ENCODE measurements at regions not wholly inside any gene's neighbourhood (a gene's known extent, or its start where the extent isn't known, plus 50 kb on each side); places are given as distances from the start of the nearest gene placed in this dataset.

DNA sequence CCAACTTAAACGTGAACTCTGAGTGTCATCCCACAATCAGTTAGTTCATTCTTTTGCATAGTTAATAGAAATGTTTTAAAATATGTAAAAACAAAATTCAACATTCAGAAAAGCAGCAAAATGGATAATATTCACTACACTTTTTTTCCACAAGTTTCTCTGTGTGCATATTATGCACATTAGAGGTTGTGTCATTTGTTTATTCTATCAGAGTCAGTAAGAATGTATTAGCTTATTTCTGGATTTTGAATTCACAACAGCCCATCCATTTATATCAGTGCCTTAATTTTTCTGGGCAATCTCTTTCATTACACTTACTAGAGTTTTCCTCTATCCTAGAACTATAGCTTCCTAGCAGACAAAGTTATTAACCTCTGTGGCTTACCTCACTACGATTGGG, 432.7 kb upstream of the SEMA3A start:
- TF ChIP-seq POLR2A (IDR thresholded peaks at IDR 0.05): no peak
- TF ChIP-seq, protein P1, sequence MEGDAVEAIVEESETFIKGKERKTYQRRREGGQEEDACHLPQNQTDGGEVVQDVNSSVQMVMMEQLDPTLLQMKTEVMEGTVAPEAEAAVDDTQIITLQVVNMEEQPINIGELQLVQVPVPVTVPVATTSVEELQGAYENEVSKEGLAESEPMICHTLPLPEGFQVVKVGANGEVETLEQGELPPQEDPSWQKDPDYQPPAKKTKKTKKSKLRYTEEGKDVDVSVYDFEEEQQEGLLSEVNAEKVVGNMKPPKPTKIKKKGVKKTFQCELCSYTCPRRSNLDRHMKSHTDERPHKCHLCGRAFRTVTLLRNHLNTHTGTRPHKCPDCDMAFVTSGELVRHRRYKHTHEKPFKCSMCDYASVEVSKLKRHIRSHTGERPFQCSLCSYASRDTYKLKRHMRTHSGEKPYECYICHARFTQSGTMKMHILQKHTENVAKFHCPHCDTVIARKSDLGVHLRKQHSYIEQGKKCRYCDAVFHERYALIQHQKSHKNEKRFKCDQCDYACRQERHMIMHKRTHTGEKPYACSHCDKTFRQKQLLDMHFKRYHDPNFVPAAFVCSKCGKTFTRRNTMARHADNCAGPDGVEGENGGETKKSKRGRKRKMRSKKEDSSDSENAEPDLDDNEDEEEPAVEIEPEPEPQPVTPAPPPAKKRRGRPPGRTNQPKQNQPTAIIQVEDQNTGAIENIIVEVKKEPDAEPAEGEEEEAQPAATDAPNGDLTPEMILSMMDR (IDR thresholded peaks at IDR 0.05): no peak

All from thyroid gland (tissue), 4 donors.